HCT116 (cell line): ENCODE measurements at regions not wholly inside any gene's neighbourhood (a gene's known extent, or its start where the extent isn't known, plus 50 kb on each side); places are given as distances from the start of the nearest gene placed in this dataset.

Source experiments
- ATAC-seq: fragments of 200-7000 bp; cut with Tn5 transposase; 2 replicates; pipeline ENCODE4 v1.9.1; 2020; ENCODE audit warnings: mild to moderate bottlenecking, moderate library complexity
- BruUV-seq: library from RNA; stranded (reverse); fragments of 400-500 nt; replicated peaks from 2 replicates; lab custom pipeline; 2021; lab: Mats Ljungman, UMichigan
- CTCF ChIA-PET: fragments of 300-600 bp; sonication (Branson Sonifier 250); formaldehyde crosslinking; loops from one replicate; lab custom pipeline; 2021; ENCODE audit warnings: antibody characterized with exemption; lab: Charles Lee
- POLR2A ChIA-PET: fragments of 300-600, 350-600 bp; sonication (Branson Sonifier 250); formaldehyde crosslinking; loops from one replicate; lab custom pipeline; 2021; ENCODE audit warnings: antibody characterized with exemption; lab: Charles Lee
- RAD21 ChIA-PET, 2 experiments: fragments of 300-600 bp; sonication (Branson Sonifier 250); formaldehyde crosslinking; loops; one replicate each; lab custom pipeline; 2023; ENCODE audit warnings: low total read pairs in 2 of 2; ENCODE audit not compliant: uncharacterized antibody in 2 of 2, unreplicated experiment in 2 of 2, low non-redundant PET in 1 of 2; lab: Charles Lee
- DNase-seq: peaks from one replicate; pipeline ENCODE4 v3.0.0-alpha.2; 2010; ENCODE audit warnings: low read depth, low spot score
- H2AFZ ChIP-seq: fragments of 200-600 bp; shearing (Covaris generic), sonication (generic); 2 replicates; pipeline ENCODE4 v1.6.1; 2017; ENCODE audit warnings: low read depth, mixed run types, mixed read lengths, antibody characterized with exemption, low read length; ENCODE audit not compliant: poor library complexity, severe bottlenecking
- H3K27ac ChIP-seq: 2 replicates; pipeline ENCODE4 v1.5.1; 2012; ENCODE audit warnings: low read depth, low read length
- H3K27me3 ChIP-seq: fragments of 200-600 bp; sonication (generic); 2 replicates; pipeline ENCODE4 v1.6.1; 2016; ENCODE audit warnings: mixed run types, low read length, mixed read lengths; ENCODE audit not compliant: insufficient read depth
- H3K36me3 ChIP-seq, 2 experiments: fragments of 200-500 bp in 1 of 2; fragments of 200-600 bp in 1 of 2; sonication (Bioruptor generic) in 1 of 2; sonication (generic) in 1 of 2; 2 replicates each; pipeline versions ENCODE4 v1.5.1 to v1.6.1; 2014 to 2016; ENCODE audit warnings: low read length in 2 of 2, inconsistent platforms in 1 of 2, mixed read lengths in 1 of 2, mixed run types in 1 of 2; ENCODE audit not compliant: insufficient read depth in 2 of 2, control insufficient read depth in 1 of 2
- H3K4me1 ChIP-seq, 2 experiments: fragments of 200-600 bp in 1 of 2; sonication (generic) in 1 of 2; 2 replicates each; pipeline versions ENCODE4 v1.5.1 to v1.6.1; 2012 to 2017; ENCODE audit warnings: low read length in 2 of 2, inconsistent platforms in 1 of 2, mild to moderate bottlenecking in 1 of 2, mixed read lengths in 1 of 2, mixed run types in 1 of 2, moderate library complexity in 1 of 2; ENCODE audit not compliant: insufficient read depth in 2 of 2, control insufficient read depth in 1 of 2
- H3K4me2 ChIP-seq: fragments of 200-600 bp; sonication (generic); 2 replicates; pipeline ENCODE4 v1.6.1; 2017; ENCODE audit warnings: mixed run types, low read length, mixed read lengths
- H3K4me3 ChIP-seq, 2 experiments: fragments of 200-600 bp in 1 of 2; sonication (generic) in 1 of 2; replicated peaks in 1 of 2; 2 replicates each; pipeline ENCODE4 v1.5.1; 2011 to 2016; ENCODE audit warnings: low read length in 2 of 2, control low read depth in 1 of 2, low read depth in 1 of 2, mild to moderate bottlenecking in 1 of 2, mixed read lengths in 1 of 2, mixed run types in 1 of 2
- H3K79me2 ChIP-seq: fragments of 200-600 bp; sonication (generic); 2 replicates; pipeline ENCODE4 v1.6.1; 2017; ENCODE audit warnings: mild to moderate bottlenecking, mixed run types, low read length, moderate library complexity, mixed read lengths; ENCODE audit not compliant: insufficient read depth
- H3K9ac ChIP-seq: fragments of 200-600 bp; sonication (generic); 2 replicates; pipeline ENCODE4 v1.6.1; 2016; ENCODE audit warnings: low read length, mixed read lengths
- H3K9me2 ChIP-seq: fragments of 200-600 bp; sonication (generic), shearing (Covaris generic); 2 replicates; pipeline ENCODE4 v1.6.1; 2017; ENCODE audit warnings: mixed run types, mild to moderate bottlenecking, moderate library complexity; ENCODE audit not compliant: insufficient read depth
- H3K9me3 ChIP-seq, 2 experiments: fragments of 200-500 bp in 1 of 2; fragments of 200-600 bp in 1 of 2; sonication (Bioruptor generic) in 1 of 2; sonication (generic) in 1 of 2; 2 replicates each; pipeline ENCODE4 v1.6.1; 2014 to 2017; ENCODE audit warnings: low read length in 2 of 2, mixed read lengths in 2 of 2, inconsistent platforms in 1 of 2, low read depth in 1 of 2, mild to moderate bottlenecking in 1 of 2, mixed run types in 1 of 2, moderate library complexity in 1 of 2; ENCODE audit not compliant: control insufficient read depth in 1 of 2, insufficient read depth in 1 of 2
- H4K20me1 ChIP-seq: fragments of 200-600 bp; sonication (generic), shearing (Covaris generic); 2 replicates; pipeline ENCODE4 v1.6.1; 2017; ENCODE audit warnings: mixed run types, mild to moderate bottlenecking, moderate library complexity; ENCODE audit not compliant: insufficient read depth
- CEBPB ChIP-seq: IDR thresholded peaks from 2 replicates; pipeline ENCODE4 v1.6.1; 2012; ENCODE audit warnings: low read depth
- ELF1 ChIP-seq: IDR thresholded peaks from 2 replicates; pipeline ENCODE4 v1.6.1; 2012; ENCODE audit warnings: low read depth, borderline replicate concordance
- EZH2phosphoT487 ChIP-seq: fragments of 200-600 bp; IDR thresholded peaks from 2 replicates; pipeline ENCODE4 v1.6.1; 2018; ENCODE audit warnings: antibody characterized with exemption, borderline replicate concordance
- SP1 ChIP-seq: IDR thresholded peaks from 2 replicates; pipeline ENCODE4 v1.6.1; 2012; ENCODE audit warnings: low read depth
- SRF ChIP-seq: IDR thresholded peaks from 2 replicates; pipeline ENCODE4 v1.6.1; 2012; ENCODE audit warnings: low read depth
- ZFX ChIP-seq: fragments of 450-650 bp; IDR thresholded peaks from 2 replicates; pipeline ENCODE4 v1.6.1; 2017
- intact Hi-C: fragments of 100-400 bp; cut with micrococcal nuclease; formaldehyde crosslinking; loops from 2 replicates; pipeline ENCODE4 v1.10.0; 2022
- TF ChIP-seq, protein P1 (sequence below): IDR thresholded peaks from 2 replicates; pipeline ENCODE4 v1.6.1; 2012
- TF ChIP-seq, protein P2 (sequence below): IDR thresholded peaks from 2 replicates; pipeline ENCODE4 v1.6.1; 2011; ENCODE audit warnings: mild to moderate bottlenecking, low read length, moderate library complexity; ENCODE audit not compliant: insufficient replicate concordance; ENCODE audit errors: extremely low read depth
- TF ChIP-seq, protein P3 (sequence below): IDR thresholded peaks from 2 replicates; pipeline ENCODE4 v1.6.1; 2012
- TF ChIP-seq, protein P4 (sequence below): IDR thresholded peaks from 2 replicates; pipeline ENCODE4 v1.6.1; 2012; ENCODE audit warnings: low read depth

DNA sequence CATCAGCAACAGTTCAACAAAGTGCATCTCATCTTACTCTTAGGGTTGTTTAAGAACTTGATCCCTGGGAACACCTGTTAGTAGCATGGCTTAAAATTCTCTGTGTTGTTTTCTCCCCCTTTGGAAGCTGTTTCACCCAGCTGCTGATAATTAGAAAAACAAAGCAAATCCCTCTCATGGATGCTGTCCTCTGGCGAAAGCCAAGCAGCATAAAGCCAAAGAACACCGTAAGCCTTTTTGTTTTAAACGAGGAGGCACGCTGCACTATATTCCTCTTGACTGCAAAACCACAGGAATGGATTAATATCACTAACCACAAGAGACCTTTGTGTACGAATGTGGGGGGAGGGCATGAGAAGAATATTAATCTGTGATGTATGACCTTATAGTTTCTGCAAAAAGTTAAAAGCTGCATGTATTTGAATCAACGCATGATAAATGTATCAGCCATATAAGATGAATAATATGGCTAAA is 923.2 kb downstream of the LTN1 start:
- Histone ChIP-seq H3K9ac (no peak overlapping the region), H4K20me1 (no peaks in the 10 kb centered on the region), H3K4me1 (no peaks in the 10 kb centered on the region), H3K27ac (no peak overlapping the region), H3K9me2 (no peaks in the 10 kb centered on the region), H3K27me3 (no peaks in the 10 kb centered on the region), H2AFZ (no peak overlapping the region), H3K79me2 (no peaks in the 10 kb centered on the region), H3K4me2 (no peak overlapping the region), H3K4me3 (no peak overlapping the region), H3K9me3 (peaks cover 4 to 16% of the 10 kb centered on the region in 2 experiments; a peak in 3 of 4 replicates), H3K36me3 (no peaks in the 10 kb centered on the region)
- CTCF ChIA-PET = no interaction called here
- TF ChIP-seq SP1 (no peak), EZH2phosphoT487 (no peak)
- TF ChIP-seq, protein P1, sequence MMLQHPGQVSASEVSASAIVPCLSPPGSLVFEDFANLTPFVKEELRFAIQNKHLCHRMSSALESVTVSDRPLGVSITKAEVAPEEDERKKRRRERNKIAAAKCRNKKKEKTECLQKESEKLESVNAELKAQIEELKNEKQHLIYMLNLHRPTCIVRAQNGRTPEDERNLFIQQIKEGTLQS = no peak
- ATAC-seq = no peak
- RAD21 ChIA-PET = no interaction called here
- intact Hi-C loops = loop anchor here (10.0 kb wide), 1 partner anchor 675 kb away; no protein-coding TSS in a partner anchor
- DNase-seq = no peak
- POLR2A ChIA-PET = no interaction called here
- BruUV-seq = no TSS peak

DNA sequence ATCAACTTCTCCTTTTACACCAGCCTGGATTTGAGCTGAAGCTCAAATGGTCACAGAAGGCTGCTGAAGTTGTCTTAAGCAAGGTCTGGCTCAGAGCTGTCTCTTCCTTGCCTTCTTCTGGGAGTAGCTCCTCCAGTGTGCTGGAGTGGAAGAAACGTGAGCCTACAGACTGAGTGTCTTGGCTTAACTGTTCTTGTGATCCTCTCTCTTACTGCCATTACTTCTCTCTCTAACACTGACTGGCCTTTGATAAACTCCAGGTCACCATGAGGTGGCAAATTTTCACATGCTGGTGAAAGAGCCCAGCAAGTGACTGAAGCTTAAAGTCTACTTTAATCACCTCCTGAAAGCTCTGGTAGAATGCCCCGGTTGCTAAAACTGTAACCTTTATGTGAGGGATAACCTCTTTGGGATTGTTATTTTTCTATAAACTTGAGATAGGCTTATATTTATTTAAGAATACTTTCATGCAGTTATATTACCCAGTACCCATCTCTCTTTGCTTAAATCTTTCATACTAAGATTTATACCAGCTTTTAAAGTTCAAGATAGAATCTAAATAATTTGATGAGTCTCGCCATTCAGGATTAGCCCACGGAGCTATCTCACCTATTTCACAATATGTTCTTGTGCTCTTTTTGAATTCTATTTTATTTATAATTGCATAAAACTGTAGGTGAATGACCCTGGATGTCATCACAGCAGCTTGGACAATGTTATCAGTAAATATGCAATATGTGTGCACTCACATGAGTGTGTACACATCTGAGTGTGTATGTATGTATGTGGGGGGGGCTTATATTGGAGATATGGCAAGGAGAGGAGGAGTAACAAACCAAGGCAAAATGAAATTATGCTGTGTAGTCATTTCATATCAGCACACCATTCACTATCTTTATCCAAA is 924.0 kb downstream of the LTN1 start:
- ATAC-seq = no peak
- Histone ChIP-seq H3K27ac (no peak overlapping the region), H3K79me2 (no peaks in the 10 kb centered on the region), H3K9me2 (no peaks in the 10 kb centered on the region), H3K9me3 (peaks cover 0 to 15% of the 10 kb centered on the region in 2 experiments; a peak in 3 of 4 replicates), H3K27me3 (no peaks in the 10 kb centered on the region), H3K36me3 (no peaks in the 10 kb centered on the region), H2AFZ (no peak overlapping the region), H3K4me2 (no peak overlapping the region), H3K4me1 (no peaks in the 10 kb centered on the region), H4K20me1 (no peaks in the 10 kb centered on the region), H3K4me3 (no peak overlapping the region), H3K9ac (no peak overlapping the region)
- POLR2A ChIA-PET = no interaction called here
- intact Hi-C loops = loop anchor here (10.0 kb wide), 1 partner anchor 676 kb away; no protein-coding TSS in a partner anchor
- no peak for DNase-seq
- CTCF ChIA-PET = no interaction called here
- RAD21 ChIA-PET = no interaction called here
- TF ChIP-seq, protein P1 = no peak
- TF ChIP-seq, protein P2, sequence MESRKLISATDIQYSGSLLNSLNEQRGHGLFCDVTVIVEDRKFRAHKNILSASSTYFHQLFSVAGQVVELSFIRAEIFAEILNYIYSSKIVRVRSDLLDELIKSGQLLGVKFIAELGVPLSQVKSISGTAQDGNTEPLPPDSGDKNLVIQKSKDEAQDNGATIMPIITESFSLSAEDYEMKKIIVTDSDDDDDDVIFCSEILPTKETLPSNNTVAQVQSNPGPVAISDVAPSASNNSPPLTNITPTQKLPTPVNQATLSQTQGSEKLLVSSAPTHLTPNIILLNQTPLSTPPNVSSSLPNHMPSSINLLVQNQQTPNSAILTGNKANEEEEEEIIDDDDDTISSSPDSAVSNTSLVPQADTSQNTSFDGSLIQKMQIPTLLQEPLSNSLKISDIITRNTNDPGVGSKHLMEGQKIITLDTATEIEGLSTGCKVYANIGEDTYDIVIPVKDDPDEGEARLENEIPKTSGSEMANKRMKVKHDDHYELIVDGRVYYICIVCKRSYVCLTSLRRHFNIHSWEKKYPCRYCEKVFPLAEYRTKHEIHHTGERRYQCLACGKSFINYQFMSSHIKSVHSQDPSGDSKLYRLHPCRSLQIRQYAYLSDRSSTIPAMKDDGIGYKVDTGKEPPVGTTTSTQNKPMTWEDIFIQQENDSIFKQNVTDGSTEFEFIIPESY = no peak
- TF ChIP-seq ZFX = no peak
- TF ChIP-seq CEBPB = no peak
- no peak for TF ChIP-seq ELF1
- TF ChIP-seq, protein P3, sequence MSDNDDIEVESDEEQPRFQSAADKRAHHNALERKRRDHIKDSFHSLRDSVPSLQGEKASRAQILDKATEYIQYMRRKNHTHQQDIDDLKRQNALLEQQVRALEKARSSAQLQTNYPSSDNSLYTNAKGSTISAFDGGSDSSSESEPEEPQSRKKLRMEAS = no peak
- TF ChIP-seq, protein P4, sequence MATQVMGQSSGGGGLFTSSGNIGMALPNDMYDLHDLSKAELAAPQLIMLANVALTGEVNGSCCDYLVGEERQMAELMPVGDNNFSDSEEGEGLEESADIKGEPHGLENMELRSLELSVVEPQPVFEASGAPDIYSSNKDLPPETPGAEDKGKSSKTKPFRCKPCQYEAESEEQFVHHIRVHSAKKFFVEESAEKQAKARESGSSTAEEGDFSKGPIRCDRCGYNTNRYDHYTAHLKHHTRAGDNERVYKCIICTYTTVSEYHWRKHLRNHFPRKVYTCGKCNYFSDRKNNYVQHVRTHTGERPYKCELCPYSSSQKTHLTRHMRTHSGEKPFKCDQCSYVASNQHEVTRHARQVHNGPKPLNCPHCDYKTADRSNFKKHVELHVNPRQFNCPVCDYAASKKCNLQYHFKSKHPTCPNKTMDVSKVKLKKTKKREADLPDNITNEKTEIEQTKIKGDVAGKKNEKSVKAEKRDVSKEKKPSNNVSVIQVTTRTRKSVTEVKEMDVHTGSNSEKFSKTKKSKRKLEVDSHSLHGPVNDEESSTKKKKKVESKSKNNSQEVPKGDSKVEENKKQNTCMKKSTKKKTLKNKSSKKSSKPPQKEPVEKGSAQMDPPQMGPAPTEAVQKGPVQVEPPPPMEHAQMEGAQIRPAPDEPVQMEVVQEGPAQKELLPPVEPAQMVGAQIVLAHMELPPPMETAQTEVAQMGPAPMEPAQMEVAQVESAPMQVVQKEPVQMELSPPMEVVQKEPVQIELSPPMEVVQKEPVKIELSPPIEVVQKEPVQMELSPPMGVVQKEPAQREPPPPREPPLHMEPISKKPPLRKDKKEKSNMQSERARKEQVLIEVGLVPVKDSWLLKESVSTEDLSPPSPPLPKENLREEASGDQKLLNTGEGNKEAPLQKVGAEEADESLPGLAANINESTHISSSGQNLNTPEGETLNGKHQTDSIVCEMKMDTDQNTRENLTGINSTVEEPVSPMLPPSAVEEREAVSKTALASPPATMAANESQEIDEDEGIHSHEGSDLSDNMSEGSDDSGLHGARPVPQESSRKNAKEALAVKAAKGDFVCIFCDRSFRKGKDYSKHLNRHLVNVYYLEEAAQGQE = no peak
- no peak for TF ChIP-seq SRF
- no TSS peak for BruUV-seq
